ENCODE measurements at regions not wholly inside any gene's neighbourhood (a gene's known extent, or its start where the extent isn't known, plus 50 kb on each side); places are given as distances from the start of the nearest gene placed in this dataset.

DNA sequence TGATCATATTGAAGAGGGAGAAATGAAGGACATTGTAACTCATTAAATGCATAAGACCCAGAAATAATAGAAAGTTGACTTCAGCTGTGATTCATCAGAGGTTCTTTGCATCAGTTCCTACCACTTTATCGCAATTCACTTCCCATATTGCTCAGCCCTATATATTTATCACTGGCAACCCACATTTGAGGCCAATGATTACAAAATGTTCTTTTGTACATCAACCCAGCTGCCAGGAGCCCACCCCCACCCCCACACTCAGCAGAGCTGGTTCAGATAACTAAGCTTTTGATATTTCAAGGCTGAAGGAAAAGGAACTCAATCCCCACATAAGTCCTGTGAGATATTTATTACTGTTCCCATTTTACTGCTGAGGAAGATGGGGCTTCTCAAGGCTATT lies 51.2 kb upstream of the TMPO start:
- TF ChIP-seq, protein P1, sequence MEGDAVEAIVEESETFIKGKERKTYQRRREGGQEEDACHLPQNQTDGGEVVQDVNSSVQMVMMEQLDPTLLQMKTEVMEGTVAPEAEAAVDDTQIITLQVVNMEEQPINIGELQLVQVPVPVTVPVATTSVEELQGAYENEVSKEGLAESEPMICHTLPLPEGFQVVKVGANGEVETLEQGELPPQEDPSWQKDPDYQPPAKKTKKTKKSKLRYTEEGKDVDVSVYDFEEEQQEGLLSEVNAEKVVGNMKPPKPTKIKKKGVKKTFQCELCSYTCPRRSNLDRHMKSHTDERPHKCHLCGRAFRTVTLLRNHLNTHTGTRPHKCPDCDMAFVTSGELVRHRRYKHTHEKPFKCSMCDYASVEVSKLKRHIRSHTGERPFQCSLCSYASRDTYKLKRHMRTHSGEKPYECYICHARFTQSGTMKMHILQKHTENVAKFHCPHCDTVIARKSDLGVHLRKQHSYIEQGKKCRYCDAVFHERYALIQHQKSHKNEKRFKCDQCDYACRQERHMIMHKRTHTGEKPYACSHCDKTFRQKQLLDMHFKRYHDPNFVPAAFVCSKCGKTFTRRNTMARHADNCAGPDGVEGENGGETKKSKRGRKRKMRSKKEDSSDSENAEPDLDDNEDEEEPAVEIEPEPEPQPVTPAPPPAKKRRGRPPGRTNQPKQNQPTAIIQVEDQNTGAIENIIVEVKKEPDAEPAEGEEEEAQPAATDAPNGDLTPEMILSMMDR (IDR thresholded peaks at IDR 0.05) = no peak
- TF ChIP-seq POLR2A (IDR thresholded peaks at IDR 0.05) = no peak

Measured in Peyer's patch (tissue), 4 donors.